ENCODE measurements at regions not wholly inside any gene's neighbourhood (a gene's known extent, or its start where the extent isn't known, plus 50 kb on each side); places are given as distances from the start of the nearest gene placed in this dataset.

- TF ChIP-seq EZH2 (IDR thresholded peaks at IDR 0.05; ENCODE audit: borderline replicate concordance, low read depth, low read length, severe bottlenecking) (no peak), CTCF (IDR thresholded peaks at IDR 0.05; ENCODE audit: borderline replicate concordance, extremely low read depth, low read length, poor library complexity, severe bottlenecking) (no peak)
Observed at GRCh38 chr2:166560022-166560421, 66.0 kb upstream of the SCN7A start.
